ENCODE measurements at regions not wholly inside any gene's neighbourhood (a gene's known extent, or its start where the extent isn't known, plus 50 kb on each side); places are given as distances from the start of the nearest gene placed in this dataset.

DNA sequence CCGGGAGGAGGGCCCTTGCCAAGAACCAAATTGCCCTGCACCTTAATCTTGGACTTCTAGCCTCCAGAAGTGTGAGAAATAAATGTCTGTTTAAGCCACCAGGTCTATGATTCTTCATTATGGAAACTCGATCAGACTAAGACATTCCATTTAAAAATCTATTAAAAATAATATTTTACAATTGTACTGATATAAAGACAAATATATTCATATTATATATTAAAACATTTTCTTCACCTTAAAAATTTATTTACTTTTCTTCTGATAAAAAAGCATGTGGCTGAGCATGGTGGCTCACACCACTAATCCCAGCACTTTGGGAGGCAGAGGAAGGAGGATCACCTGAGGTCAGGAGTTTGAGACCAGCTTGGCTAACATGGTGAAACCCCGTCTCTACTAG, 72.4 kb upstream of the CHST15 start:
- TF ChIP-seq, protein P1, sequence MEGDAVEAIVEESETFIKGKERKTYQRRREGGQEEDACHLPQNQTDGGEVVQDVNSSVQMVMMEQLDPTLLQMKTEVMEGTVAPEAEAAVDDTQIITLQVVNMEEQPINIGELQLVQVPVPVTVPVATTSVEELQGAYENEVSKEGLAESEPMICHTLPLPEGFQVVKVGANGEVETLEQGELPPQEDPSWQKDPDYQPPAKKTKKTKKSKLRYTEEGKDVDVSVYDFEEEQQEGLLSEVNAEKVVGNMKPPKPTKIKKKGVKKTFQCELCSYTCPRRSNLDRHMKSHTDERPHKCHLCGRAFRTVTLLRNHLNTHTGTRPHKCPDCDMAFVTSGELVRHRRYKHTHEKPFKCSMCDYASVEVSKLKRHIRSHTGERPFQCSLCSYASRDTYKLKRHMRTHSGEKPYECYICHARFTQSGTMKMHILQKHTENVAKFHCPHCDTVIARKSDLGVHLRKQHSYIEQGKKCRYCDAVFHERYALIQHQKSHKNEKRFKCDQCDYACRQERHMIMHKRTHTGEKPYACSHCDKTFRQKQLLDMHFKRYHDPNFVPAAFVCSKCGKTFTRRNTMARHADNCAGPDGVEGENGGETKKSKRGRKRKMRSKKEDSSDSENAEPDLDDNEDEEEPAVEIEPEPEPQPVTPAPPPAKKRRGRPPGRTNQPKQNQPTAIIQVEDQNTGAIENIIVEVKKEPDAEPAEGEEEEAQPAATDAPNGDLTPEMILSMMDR (IDR thresholded peaks at IDR 0.05): no peak
- TF ChIP-seq EZH2 (IDR thresholded peaks at IDR 0.05): no peak
